GM12878 (cell line): ENCODE measurements at regions not wholly inside any gene's neighbourhood (a gene's known extent, or its start where the extent isn't known, plus 50 kb on each side); places are given as distances from the start of the nearest gene placed in this dataset.
A peak's percentile ranks its signal among the peaks of the same experiment; 100 is the strongest.

Experiments used
- ATAC-seq: fragments of 200-7000 bp; cut with Tn5 transposase; 3 replicates; pipeline ENCODE4 v1.9.1; 2020; ENCODE audit warnings: mild to moderate bottlenecking, moderate library complexity
- BruUV-seq: library from RNA; stranded (reverse); fragments of 400-500 nt; replicated peaks from 2 replicates; lab custom pipeline; 2021; lab: Mats Ljungman, UMichigan
- CTCF ChIA-PET: fragments of 300-600 bp; sonication (Branson Sonifier 250); formaldehyde crosslinking; extraction: SDS; loops from one replicate; lab custom pipeline; 2021; ENCODE audit warnings: inconsistent platforms; lab: Yijun Ruan, JAX
- POLR2A ChIA-PET: fragments of 350-600 bp; formaldehyde crosslinking; extraction: SDS; loops from one replicate; lab custom pipeline; 2021; ENCODE audit warnings: inconsistent platforms; lab: Charles Lee
- RAD21 ChIA-PET: fragments of 300-600 bp; sonication (Branson Sonifier 250); formaldehyde crosslinking; loops from one replicate; lab custom pipeline; 2023; ENCODE audit warnings: antibody characterized with exemption; ENCODE audit not compliant: unreplicated experiment; lab: Charles Lee
- SMC1A ChIA-PET: fragments of 300-600 bp; sonication (Branson Sonifier 250); formaldehyde crosslinking; loops from one replicate; lab custom pipeline; 2023; ENCODE audit not compliant: unreplicated experiment, uncharacterized antibody; lab: Charles Lee
- DNase-seq: peaks from one replicate; pipeline ENCODE4 v3.0.0-alpha.2; 2011; ENCODE audit warnings: low read depth, low spot score
- FAIRE-seq: peaks from 3 replicates; lab custom pipeline; 2011; peaks lifted over from hg19 to GRCh38; lab: Jason Lieb, UNC
- H2AFZ ChIP-seq: 2 replicates; pipeline ENCODE4 v1.6.0; 2011; ENCODE audit warnings: low read depth, low read length, control low read depth; ENCODE audit not compliant: control insufficient read depth
- H3K27ac ChIP-seq: 2 replicates; pipeline ENCODE4 v1.5.1; 2011; ENCODE audit warnings: control low read depth; ENCODE audit not compliant: control insufficient read depth, insufficient read depth
- H3K27me3 ChIP-seq, 2 experiments: replicated peaks in 1 of 2; 2 replicates each; pipeline versions ENCODE4 v1.6.0 to v1.6.1; 2011; ENCODE audit warnings: low read length in 1 of 2; ENCODE audit not compliant: control insufficient read depth in 2 of 2, insufficient read depth in 2 of 2
- H3K36me3 ChIP-seq, 2 experiments: 2 replicates each; pipeline ENCODE4 v1.5.1; 2011; ENCODE audit warnings: low read length in 1 of 2; ENCODE audit not compliant: control insufficient read depth in 2 of 2, insufficient read depth in 2 of 2
- H3K4me1 ChIP-seq: 2 replicates; pipeline ENCODE4 v1.6.1; 2011; ENCODE audit warnings: mild to moderate bottlenecking, low read length, moderate library complexity, mixed read lengths; ENCODE audit not compliant: control insufficient read depth, insufficient read depth
- H3K4me2 ChIP-seq: 2 replicates; pipeline ENCODE4 v1.6.0; 2011; ENCODE audit warnings: control low read depth; ENCODE audit not compliant: control insufficient read depth, insufficient read depth
- H3K4me3 ChIP-seq: fragments of 200-600 bp; sonication (generic); 2 replicates; pipeline ENCODE4 v1.5.1; 2016
- H3K79me2 ChIP-seq: 2 replicates; pipeline ENCODE4 v1.6.0; 2011; ENCODE audit warnings: low read length; ENCODE audit not compliant: control insufficient read depth, insufficient read depth
- H3K9ac ChIP-seq: 2 replicates; pipeline ENCODE4 v1.8.0; 2011; ENCODE audit warnings: low read length, control low read depth, mixed read lengths; ENCODE audit not compliant: control insufficient read depth, insufficient read depth
- H3K9me3 ChIP-seq: replicated peaks from 3 replicates; pipeline ENCODE4 v1.5.1; 2011; ENCODE audit warnings: mild to moderate bottlenecking, low read length; ENCODE audit not compliant: control insufficient read depth, insufficient read depth
- H4K20me1 ChIP-seq: 2 replicates; pipeline ENCODE4 v1.6.0; 2011; ENCODE audit not compliant: control insufficient read depth, insufficient read depth
- CHD1 ChIP-seq: IDR thresholded peaks from 2 replicates; pipeline ENCODE4 v1.6.1; 2012; ENCODE audit warnings: low read depth, low read length, improper control_type of control experiment
- FOXM1 ChIP-seq: IDR thresholded peaks from 2 replicates; pipeline ENCODE4 v1.6.1; 2012; ENCODE audit warnings: low read depth, mild to moderate bottlenecking, inconsistent platforms, low read length, moderate library complexity
- MXI1 ChIP-seq: fragments of 150-350 bp; IDR thresholded peaks from 2 replicates; pipeline ENCODE4 v1.6.1; 2011; ENCODE audit warnings: low read depth, mild to moderate bottlenecking, inconsistent platforms, low read length, improper control_type of control experiment
- POU2F2 ChIP-seq: IDR thresholded peaks from 3 replicates; pipeline ENCODE4 v1.6.1; 2011; ENCODE audit warnings: low read depth, mild to moderate bottlenecking, low read length, borderline replicate concordance
- SPI1 ChIP-seq: IDR thresholded peaks from 2 replicates; pipeline ENCODE4 v1.6.1; 2011; ENCODE audit warnings: low read depth, mild to moderate bottlenecking, low read length, moderate library complexity, borderline replicate concordance; ENCODE audit not compliant: insufficient read depth
- SREBF1 ChIP-seq: IDR thresholded peaks from 2 replicates; pipeline ENCODE4 v1.6.1; 2012; ENCODE audit warnings: mild to moderate bottlenecking, low read length
- ZZZ3 ChIP-seq: IDR thresholded peaks from 2 replicates; pipeline ENCODE4 v1.6.1; 2011; ENCODE audit warnings: low read depth; ENCODE audit not compliant: control insufficient read depth, insufficient read length
- WGBS: methylation state at CpG from one replicate; pipeline ENCODE4 v1.1.6; 2016; ENCODE audit warnings: low lambda C conversion rate; ENCODE audit not compliant: insufficient replicate concordance, insufficient coverage; ENCODE audit errors: missing lambda C conversion rate; 5-methylcytosine and 5-hydroxymethylcytosine counted together
- in situ Hi-C: fragments of 300-500 bp; cut with MboI; formaldehyde crosslinking; loops from 9 replicates; pipeline ENCODE4 v1.14.3; 2018; ENCODE audit warnings: mixed read lengths
- intact Hi-C: fragments of 100-400 bp; cut with micrococcal nuclease; formaldehyde crosslinking; loops from one replicate; pipeline ENCODE4 v1.14.2; 2022; ENCODE audit not compliant: unreplicated experiment

- no peak overlapping the region for H2AFZ ChIP-seq
Observed at GRCh38 chr4:185886832-185887524, 75.0 kb upstream of the SORBS2 start.

GRCh38 chr4:185888676-185889075 lies 76.7 kb upstream of the SORBS2 start:
- no peak overlapping the region for H3K4me3 ChIP-seq
- H2AFZ ChIP-seq: no peak overlapping the region
- no peaks in the 10 kb centered on the region for H3K4me1 ChIP-seq
- ATAC-seq (no peak), DNase-seq (no peak), FAIRE-seq (no peak)
- no peak overlapping the region for H3K27ac ChIP-seq
- no peaks in the 10 kb centered on the region for H3K79me2 ChIP-seq
- H3K4me2 ChIP-seq: no peak overlapping the region
- H3K36me3 ChIP-seq: no peaks in the 10 kb centered on the region
- in situ Hi-C loops: no loop called here
- RAD21 ChIA-PET: no interaction called here
- CTCF ChIA-PET: no interaction called here
- SMC1A ChIA-PET: no interaction called here
- BruUV-seq: no TSS peak
- no peaks in the 10 kb centered on the region; the same call in 2 of the 3 replicates for H3K9me3 ChIP-seq
- POLR2A ChIA-PET: no interaction called here
- H3K9ac ChIP-seq: no peak overlapping the region
- TF ChIP-seq POU2F2: no peak
- no peaks in the 10 kb centered on the region; a peak in 1 of 4 replicates for H3K27me3 ChIP-seq
- intact Hi-C loops: no loop called here
- no peaks in the 10 kb centered on the region for H4K20me1 ChIP-seq
- WGBS: 80% methylated on average over 7 of the region's 7 CpGs

More at GRCh38 chr4:185886832-185887524, 75.0 kb upstream of the SORBS2 start:
- in situ Hi-C loops (no loop called here), intact Hi-C loops (no loop called here)
- H3K36me3 ChIP-seq: no peaks in the 10 kb centered on the region
- no TSS peak for BruUV-seq
- ChIA-PET POLR2A (no interaction called here), RAD21 (no interaction called here), CTCF (no interaction called here), SMC1A (no interaction called here)
- DNase-seq (no peak), FAIRE-seq (peak; percentile 31), ATAC-seq (peak; percentile 47; the same call in 2 of the 3 replicates)
- no peaks in the 10 kb centered on the region; a peak in 1 of 4 replicates for H3K27me3 ChIP-seq
- no peaks in the 10 kb centered on the region; the same call in 2 of the 3 replicates for H3K9me3 ChIP-seq
- H3K27ac ChIP-seq: no peak overlapping the region
- H4K20me1 ChIP-seq: no peaks in the 10 kb centered on the region
- TF ChIP-seq ZZZ3 (no peak), FOXM1 (no peak), MXI1 (no peak), SREBF1 (no peak), SPI1 (peak; percentile 51; the same call in 1 of the 2 replicates), CHD1 (no peak)
- H3K4me3 ChIP-seq: no peak overlapping the region
- 19% methylated on average over 15 of the region's 15 CpGs for WGBS
- H3K79me2 ChIP-seq: no peaks in the 10 kb centered on the region
- H3K9ac ChIP-seq: no peak overlapping the region
- H3K4me1 ChIP-seq: no peaks in the 10 kb centered on the region
- H3K4me2 ChIP-seq: no peak overlapping the region
